OCI-LY1 (cell line): ENCODE measurements at regions not wholly inside any gene's neighbourhood (a gene's known extent, or its start where the extent isn't known, plus 50 kb on each side); places are given as distances from the start of the nearest gene placed in this dataset.

ENCODE experiments used
- CTCF ChIP-seq: fragments of 200-600 bp; sonication (generic), shearing (Covaris generic); IDR thresholded peaks from 2 replicates; pipeline ENCODE4 v1.5.1; 2017; ENCODE audit warnings: mild to moderate bottlenecking, antibody characterized with exemption, low read length, moderate library complexity, mixed read lengths
- EZH2 ChIP-seq: fragments of 200-600 bp; sonication (generic), shearing (Covaris generic); IDR thresholded peaks from 2 replicates; pipeline ENCODE4 v1.8.0; 2017; ENCODE audit warnings: borderline replicate concordance, mixed run types, mild to moderate bottlenecking, antibody characterized with exemption, low read length, moderate library complexity, mixed read lengths

GRCh38 chr6:88491266-88491880, 325.2 kb upstream of the CNR1 start:
- TF ChIP-seq EZH2: no peak
- TF ChIP-seq CTCF: no peak
